ENCODE measurements at regions not wholly inside any gene's neighbourhood (a gene's known extent, or its start where the extent isn't known, plus 50 kb on each side); places are given as distances from the start of the nearest gene placed in this dataset.
A peak's percentile ranks its signal among the peaks of the same experiment; 100 is the strongest.

- TF ChIP-seq CTCF (conservative IDR thresholded peaks at IDR 0.05) = no peak
- no peak overlapping the region for H3K27ac ChIP-seq
These were observed 124.3 kb upstream of the NTM start for GRCh38 chr11:131246156-131246555.

- TF ChIP-seq CTCF (conservative IDR thresholded peaks at IDR 0.05) = peak; percentile 90
- peak overlapping the region; percentile 10; the same call in 1 of the 2 replicates for H3K27ac ChIP-seq
These were observed 123.8 kb upstream of the NTM start for GRCh38 chr11:131246663-131247062.

GRCh38 chr11:131248588-131248987, 121.8 kb upstream of the NTM start:
- no peak for TF ChIP-seq CTCF (conservative IDR thresholded peaks at IDR 0.05)
- no peak overlapping the region for H3K27ac ChIP-seq

- H3K27ac ChIP-seq = no peak overlapping the region
- no peak for TF ChIP-seq CTCF (conservative IDR thresholded peaks at IDR 0.05)
These were observed 117.2 kb upstream of the NTM start for GRCh38 chr11:131253142-131253655.

GRCh38 chr11:131253656-131254151, 116.7 kb upstream of the NTM start:
- no peak overlapping the region for H3K27ac ChIP-seq
- no peak for TF ChIP-seq CTCF (conservative IDR thresholded peaks at IDR 0.05)

GRCh38 chr11:131254254-131254653, 116.2 kb upstream of the NTM start:
- no peak for TF ChIP-seq CTCF (conservative IDR thresholded peaks at IDR 0.05)
- no peak overlapping the region for H3K27ac ChIP-seq

- H3K27ac ChIP-seq = no peak overlapping the region
- TF ChIP-seq CTCF (conservative IDR thresholded peaks at IDR 0.05) = no peak
These were observed 96.2 kb upstream of the NTM start for GRCh38 chr11:131274233-131274632.

Data from VCaP (cell line).